GM19372 (cell line): ENCODE measurements at regions not wholly inside any gene's neighbourhood (a gene's known extent, or its start where the extent isn't known, plus 50 kb on each side); places are given as distances from the start of the nearest gene placed in this dataset.

Experiments
- ATAC-seq: cut with Tn5 transposase; IDR thresholded peaks from one replicate; pipeline ENCODE4 v1.9.1; 2021; ENCODE audit warnings: mild to moderate bottlenecking, low read depth, moderate library complexity; ENCODE audit not compliant: unreplicated experiment

DNA sequence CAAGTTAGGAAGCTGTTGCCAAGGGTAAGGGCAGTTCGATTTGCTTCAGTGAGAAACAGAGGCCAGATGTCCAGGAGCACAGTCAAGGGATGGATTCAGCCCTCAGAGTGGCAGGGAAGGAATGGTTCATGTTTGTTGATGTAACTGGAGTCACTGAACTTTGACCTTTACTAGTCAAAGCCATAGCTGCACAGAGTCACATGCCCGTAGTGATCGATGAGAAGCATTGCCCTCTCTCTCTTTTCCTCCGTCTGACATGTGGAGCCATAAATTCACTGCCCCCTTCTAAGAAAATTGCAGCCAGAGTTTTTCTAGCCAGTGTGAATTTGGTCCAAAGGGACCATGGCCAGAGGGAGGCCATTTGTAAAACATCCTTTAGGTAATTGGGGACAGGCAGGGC lies 124.1 kb upstream of the MTNR1B start:
- no peak for ATAC-seq

DNA sequence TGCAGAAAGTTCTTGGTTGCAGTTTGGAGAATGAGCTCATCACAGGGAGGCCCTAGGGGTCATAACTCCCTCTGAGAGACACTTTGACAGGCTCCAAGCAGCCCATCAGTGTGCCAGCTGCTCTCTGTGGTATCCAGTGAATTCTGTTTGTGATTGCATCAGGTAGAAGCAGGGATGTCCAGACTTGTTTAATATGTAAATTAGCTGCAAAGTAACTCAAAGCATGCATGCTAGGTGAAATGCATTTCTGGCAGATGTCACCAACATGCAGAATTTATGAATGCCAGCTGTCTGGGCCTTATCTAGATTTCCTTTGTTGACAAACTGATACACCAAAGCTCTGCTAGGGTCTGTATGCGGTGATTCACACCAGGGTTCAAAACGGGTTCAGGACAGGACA lies 123.6 kb upstream of the MTNR1B start:
- no peak for ATAC-seq

DNA sequence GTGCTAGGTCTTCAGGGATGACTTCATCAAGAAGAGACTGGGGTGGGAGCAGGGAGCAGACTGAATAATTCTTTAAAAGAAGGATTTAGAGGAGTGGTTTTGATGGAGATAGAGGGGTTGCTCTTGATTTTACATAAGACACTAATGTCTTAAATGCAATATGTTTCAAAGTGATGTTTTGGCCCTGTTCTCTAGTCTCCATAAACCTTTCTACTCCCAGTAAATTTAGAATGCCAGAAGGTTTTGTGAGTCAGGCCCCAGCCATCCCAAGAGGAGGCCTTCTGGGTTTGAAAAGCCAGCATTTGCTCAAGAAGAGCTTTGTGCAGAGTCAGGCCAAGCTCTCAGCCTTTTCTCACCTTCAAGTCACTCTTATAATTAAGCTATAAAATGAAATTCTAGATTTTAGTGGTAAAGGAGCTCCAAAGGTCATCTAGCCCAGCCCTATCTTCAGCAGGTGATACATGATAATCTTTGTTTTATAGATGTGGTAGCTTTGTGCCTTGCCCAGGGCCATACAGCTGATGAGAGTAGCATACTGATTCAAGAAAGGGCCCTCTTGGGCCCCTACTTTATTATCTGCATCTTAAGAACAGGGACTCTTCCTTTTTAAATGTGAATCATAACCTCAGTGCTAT lies 122.8 kb upstream of the MTNR1B start:
- ATAC-seq: no peak

DNA sequence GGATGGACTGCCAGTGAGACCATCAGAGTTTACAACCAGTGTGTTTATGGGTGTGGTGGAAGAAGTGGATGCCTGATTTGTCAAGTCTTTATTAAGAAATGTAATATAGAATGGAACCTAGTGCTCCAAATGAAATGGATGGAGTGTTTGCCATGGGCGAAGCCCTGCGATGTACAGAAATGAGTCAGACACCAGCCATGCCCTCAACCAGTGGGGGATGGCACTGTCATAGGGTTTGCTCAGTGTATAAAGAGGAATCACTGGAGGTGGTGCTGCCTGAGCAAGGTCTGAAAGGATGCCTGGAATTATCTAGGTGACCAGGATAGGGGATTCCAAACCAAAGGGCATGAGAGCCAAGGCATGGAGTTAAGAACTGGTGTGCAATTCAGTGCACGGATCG lies 120.9 kb upstream of the MTNR1B start:
- no peak for ATAC-seq

DNA sequence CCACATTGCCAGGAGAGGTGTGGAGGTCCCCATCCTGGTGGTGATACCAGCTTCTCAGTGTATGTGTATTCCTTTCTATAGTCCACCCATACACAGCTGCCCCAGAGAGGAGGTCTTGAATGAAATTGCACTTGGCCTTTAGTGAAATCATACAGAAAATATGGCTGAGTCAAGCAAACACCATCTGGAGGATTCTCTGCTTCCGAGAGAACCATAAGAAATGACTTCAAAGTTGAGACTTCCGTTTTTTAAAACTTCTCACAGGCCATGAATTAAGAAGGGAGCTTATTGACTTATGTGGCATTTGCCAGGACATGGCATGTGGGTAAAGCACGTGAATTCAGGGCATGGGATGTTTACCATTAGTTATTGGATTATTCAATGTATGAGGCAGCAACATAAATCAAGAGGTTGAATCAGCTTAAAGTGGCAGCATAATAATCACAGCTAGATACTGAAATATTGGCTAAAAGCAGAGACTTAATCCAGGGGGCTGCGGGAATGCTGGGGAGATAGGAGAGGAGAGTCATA lies 119.1 kb upstream of the MTNR1B start:
- no peak for ATAC-seq

DNA sequence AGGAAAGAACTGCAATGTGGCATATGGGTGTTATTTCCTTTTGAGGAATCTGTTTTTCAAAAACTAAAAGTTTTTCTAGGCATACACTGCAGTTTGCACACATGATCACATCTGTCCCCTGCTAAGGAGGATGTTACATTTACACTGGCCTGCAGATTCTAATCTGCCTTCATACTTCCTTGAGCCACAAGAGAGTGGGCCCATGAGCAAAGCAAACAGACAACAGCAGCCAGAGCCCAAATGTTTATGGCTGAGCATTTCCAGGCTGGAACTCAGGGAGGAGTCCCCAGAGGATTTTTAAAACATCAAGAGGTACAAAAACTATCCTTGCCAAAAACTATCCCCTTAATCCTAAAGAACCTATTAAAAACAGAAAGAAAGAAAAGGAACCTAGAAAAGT lies 117.2 kb upstream of the MTNR1B start:
- no peak for ATAC-seq

DNA sequence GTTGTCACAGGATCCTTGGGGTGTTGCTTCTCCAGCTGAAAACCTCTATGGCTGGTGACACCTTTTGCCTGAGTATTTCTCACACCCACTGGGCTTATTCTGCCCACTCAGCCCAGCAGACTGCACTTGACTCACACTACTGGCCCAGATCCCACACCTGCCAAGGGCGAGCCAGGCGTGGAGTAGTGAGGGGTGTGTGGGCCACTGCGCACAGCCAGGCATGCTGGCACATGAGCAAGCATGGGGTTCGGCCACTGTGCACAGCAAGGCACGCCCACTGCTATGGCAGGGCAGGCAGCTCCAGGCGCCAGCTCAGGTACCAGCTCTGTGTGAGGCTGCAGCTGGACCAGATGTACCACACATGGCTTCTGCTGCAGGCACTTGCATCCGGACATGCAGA lies 116.5 kb upstream of the MTNR1B start:
- ATAC-seq: no peak

DNA sequence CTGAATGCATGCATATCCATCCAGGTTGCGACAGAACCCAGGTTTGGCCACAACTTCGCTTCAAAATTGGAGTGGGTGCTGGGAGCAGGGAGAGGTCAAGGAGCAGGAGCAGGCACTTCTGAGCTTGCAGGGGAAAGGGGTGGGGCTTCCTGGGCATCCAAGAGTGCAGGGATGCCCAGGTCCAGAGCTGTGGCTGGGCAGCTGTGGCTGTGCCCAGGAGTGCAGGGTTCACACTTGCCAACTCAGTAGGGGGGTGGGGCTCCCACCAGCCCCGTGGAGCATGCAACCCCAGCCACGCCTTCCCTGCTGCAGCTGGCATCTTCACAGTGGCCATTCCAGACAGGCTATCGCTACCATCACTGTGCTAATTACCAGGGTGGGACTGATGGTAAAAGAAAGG lies 115.3 kb upstream of the MTNR1B start:
- no peak for ATAC-seq

DNA sequence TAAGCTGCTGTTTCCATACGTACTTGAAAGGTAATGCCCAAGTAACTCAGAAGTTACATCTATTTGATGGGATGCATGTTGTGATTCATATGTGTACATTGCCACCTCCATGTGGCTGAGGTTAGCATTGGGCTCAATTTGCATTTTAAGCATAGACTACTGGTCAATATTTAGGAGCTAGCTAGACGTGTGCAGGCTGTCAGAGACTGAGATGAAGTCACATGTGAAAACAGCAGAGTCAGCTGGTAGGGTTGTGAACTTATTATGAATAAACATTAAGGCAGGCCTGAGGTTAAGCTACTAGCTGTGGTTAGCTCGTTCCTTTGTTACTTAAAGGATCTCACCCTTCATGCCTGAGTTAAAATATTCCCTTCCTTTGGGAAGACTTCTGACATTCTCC lies 114.5 kb upstream of the MTNR1B start:
- ATAC-seq: no peak

DNA sequence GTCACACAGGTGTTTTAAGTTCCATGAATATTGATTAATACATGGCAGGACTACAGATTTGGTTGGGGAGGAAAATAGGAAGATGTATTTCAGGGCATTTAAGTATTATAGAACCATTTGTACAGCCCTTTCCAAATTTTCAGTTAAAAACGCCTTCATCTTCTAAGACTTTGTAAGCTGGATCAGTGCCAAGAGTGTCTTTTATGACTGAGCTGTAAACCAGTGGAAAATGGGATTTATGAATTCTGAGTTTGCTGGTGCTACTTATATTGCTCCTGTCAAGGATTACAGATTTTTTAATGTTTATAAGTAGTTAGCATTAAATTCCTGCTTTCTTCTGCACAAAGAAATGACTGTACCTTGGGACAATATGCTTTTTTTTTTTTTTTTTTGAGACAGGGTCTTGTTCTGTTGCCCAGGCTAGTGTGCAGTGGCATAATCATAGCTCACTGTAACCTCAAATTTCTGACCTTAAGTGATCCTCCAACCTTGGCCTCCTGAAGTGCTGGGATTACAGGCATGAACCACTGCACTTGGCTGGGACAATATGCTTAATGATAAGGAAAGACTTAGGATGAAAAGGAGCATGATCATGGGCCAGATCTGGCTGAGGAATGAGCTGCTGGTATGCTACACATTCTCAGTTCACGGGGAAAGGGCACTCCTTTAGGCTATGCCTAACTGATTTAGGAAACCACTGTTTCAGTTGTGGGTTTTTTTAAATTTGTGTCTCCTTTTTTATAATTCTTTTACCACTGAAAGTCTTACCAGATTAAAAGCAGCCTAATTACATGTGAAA lies 113.6 kb upstream of the MTNR1B start:
- ATAC-seq: no peak

DNA sequence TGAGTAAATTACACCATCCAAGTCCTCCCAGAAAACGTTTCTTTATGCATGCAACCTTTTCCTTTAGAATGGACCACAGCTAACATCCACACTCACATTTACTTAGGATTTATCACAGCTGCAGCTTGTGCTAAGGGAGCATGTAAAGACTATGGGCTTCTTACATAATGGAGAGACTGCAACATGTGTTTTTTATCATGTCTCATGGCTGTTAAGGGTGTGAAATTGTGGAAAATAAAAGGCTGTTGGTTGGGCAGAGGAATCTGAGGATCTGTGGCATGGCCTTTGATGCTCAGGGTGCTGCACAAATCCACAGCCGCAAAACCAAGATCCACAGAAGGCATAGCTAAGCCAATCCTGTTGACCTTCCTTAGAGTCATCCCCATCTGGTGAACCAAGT lies 112.0 kb upstream of the MTNR1B start:
- no peak for ATAC-seq

DNA sequence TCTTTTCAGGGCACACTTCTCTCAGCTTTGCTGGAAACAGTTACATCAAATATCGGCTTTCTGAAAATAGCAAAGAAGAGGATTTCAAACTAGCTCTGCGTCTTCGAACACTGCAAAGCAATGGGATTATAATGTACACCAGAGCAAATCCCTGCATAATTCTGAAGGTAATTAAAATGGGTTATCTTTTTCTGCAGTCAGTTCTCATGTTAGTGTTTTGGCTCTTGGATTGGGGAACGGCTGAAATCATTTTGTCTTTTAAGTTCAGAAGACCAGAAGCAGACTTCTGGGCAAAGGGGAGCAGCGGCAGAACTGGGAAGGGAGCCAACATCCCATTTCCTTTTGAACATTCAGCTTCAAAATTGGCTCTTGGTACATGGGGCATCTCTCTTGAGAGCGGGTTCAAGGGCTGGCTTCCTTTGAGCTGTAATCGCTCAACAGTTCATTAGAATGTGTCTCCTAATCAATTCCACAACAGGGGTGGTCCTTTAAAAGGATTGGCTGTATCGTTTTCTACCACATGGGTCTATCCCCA lies 110.2 kb upstream of the MTNR1B start:
- ATAC-seq: no peak

DNA sequence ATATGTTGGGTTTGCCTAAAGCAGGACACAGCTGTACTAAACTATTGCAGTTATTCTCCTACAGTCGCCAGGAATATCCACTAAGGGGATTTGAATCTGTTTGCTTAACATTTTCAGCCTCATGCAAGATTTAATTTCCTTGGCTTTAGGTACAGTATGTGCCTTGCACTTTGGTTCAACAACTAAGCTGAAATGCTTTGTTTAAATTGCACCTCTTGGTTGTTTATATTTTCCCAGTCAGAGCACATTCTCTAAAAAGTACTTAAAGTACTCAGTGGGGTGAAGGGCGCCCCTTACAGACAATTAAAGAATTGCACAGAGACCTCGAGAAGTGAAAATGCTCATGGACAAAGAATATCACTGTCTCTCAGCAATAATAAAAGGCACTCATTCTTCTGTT lies 107.8 kb upstream of the MTNR1B start:
- no peak for ATAC-seq

DNA sequence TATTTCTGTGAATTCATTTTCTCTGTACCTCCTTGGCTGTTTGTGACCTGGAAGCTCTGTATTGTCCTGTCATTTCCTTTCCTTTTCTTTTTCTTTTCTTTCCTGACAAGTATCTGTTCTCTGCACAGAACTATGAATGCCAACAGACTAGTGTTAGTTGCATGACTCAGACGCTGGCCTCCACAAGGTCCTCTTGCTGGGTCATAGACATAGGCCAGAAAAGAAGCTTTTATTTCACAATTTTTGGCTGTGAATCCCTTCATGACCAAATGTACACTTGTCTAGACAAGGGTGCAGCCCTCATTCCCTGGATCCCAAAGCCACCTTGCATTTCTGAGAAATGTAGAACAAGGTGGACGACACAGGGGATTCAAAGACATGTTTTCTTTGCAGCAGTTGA lies 104.1 kb upstream of the MTNR1B start:
- ATAC-seq: no peak

DNA sequence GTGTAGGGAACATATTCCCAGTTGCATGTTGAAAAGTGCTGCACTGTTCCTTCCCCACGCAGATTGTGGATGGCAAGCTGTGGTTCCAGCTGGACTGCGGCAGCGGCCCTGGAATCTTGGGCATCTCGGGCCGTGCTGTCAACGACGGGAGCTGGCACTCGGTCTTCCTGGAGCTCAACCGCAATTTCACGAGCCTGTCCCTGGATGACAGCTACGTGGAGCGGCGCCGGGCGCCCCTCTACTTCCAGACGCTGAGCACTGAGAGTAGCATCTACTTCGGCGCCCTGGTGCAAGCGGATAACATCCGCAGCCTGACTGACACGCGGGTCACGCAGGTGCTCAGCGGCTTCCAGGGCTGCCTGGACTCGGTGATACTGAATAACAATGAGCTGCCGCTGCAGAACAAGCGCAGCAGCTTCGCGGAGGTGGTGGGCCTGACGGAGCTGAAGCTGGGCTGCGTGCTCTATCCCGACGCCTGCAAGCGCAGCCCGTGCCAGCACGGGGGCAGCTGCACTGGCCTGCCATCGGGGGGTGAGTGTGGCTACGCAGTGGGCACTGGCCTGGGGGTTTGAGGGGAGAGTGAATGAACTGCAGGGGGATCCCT lies 102.7 kb upstream of the MTNR1B start:
- ATAC-seq: no peak

DNA sequence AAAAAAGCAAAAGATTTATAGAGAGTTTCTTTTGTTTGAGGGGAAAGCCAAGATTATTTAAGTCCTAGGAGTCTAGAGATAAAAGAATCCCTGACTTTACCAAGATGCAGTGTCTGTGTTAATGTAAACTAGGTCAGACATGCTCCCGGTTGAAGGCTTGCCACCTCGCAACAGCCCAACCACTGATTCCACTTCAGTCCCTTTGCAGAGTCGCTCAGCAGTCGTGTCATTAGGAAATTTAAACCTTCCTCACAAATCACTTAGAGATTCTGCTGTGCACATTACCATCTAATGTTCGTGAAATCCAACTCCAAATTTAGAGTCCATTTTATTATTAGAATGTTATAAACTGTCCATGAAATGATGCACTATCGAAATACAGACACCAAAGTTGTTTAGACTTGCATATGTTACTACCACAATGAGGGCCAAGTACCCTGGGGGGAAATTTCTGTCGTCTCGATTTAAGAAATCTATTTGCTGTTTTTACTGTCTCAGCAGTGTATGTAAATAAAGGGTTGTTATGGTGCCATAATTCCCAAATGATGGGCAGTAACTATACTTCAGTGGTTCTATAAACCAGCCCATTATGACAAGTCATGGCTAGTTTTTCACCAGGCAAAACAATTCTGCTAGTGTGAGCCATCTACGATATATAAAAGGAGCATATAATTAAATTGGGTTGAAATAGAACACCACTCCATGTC lies 101.4 kb upstream of the MTNR1B start:
- ATAC-seq: no peak

DNA sequence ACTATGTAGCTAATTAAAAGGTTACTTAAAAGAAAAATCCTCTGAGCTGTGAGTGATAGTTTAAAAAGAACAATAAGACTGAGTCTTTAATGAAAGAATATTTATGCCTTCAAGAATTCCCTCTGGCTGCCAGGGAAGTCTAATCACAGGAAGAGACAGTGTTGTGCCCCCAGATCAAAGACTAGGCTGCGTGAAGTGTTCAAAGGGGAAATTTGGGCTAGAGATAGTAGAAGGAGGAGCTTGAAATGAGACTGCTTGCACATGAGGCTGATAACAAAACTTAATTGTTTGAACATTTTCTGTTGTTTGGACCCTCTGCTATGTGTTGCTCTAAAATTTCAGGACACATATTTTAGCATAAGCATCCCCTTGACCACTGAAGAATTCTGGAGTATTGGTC lies 99.7 kb upstream of the MTNR1B start:
- no peak for ATAC-seq

DNA sequence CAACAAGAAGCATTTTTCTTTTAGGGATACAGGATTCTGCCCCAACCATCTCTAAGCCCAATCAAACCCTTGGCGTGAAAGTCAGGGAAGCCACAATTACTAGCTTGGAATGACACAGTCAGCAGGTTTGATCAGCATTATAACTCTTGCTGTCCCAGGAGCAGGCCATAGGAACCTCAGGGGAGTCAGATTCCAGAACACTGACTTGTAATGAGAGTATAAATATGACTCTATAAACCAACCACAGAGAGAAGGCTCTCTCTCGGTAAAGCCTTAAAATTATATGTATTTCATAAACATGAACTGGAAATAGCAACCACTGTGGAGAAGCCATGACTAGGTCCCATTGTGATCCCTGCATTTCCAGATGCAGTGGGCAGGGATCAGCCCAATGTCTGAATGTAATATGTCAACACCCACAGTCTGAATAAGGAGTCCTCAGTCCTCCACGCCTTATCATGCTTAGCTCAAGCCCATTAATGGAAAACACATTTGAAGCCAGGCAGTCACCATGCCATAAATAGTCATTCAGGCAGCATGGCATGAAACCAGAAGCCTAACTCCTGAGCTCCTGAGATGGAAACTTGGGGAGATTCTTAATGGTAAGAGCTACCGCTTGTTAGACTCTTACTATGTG lies 99.1 kb upstream of the MTNR1B start:
- no peak for ATAC-seq

DNA sequence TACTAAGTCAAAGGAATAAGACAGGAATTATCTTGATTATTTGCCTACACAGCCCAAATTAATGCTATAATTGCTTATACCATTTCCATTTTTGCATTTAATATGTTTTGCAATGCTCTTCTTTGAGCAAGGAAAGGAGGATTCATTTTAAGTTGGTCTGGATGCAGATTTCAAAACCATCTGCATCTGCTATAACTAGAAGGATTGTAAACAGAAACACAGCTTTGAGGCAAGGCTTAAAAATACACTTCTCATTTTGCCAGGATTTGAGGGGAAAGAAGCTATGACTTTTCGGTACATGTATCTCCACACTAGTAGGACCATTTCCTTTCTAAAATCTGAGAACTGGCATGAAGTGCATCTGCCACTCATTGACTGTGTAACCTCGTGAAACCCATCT lies 95.9 kb upstream of the MTNR1B start:
- no peak for ATAC-seq

DNA sequence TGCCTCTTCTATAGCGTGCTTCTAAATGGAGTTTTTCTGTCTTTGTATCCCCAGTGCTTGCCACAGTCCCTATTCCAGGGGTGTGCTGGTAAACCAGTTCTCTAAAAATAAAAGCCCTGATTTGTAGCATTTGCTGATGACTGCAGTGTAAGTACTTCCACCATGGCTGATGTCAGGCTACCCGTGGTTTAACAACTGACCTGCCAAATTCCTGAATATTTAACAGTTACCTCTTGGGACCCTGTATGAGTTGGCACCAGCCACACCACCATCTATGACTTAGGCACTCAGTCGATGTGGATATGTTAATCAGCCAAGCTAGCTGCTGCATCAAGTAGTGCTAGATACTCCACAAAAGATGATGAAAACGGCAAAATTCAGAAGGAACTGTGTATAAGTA lies 94.0 kb upstream of the MTNR1B start:
- ATAC-seq: no peak
